HG03571 (cell line): ENCODE measurements at regions not wholly inside any gene's neighbourhood (a gene's known extent, or its start where the extent isn't known, plus 50 kb on each side); places are given as distances from the start of the nearest gene placed in this dataset.

ENCODE experiments used
- ATAC-seq: cut with Tn5 transposase; IDR thresholded peaks from one replicate; pipeline ENCODE4 v1.9.1; 2021; ENCODE audit not compliant: unreplicated experiment

DNA sequence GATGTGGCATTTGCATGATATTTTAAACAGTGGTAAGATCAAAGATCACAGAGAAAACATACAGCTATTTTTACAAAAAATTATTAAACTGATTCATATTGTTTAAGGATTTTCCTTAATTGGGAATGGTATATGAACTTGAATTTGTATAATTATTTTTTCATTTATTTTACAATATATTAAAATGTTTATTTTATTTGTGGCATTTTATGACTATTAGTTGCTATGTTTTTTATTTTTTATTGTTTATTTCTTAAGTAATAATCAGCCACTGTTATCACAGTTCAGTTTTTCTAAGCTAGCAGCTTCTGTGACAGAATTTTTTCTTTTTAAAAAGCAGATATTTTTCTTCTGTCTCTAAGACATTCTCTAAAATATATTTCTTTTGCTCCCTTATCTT lies 387.0 kb upstream of the KHDRBS2 start:
- ATAC-seq = no peak

DNA sequence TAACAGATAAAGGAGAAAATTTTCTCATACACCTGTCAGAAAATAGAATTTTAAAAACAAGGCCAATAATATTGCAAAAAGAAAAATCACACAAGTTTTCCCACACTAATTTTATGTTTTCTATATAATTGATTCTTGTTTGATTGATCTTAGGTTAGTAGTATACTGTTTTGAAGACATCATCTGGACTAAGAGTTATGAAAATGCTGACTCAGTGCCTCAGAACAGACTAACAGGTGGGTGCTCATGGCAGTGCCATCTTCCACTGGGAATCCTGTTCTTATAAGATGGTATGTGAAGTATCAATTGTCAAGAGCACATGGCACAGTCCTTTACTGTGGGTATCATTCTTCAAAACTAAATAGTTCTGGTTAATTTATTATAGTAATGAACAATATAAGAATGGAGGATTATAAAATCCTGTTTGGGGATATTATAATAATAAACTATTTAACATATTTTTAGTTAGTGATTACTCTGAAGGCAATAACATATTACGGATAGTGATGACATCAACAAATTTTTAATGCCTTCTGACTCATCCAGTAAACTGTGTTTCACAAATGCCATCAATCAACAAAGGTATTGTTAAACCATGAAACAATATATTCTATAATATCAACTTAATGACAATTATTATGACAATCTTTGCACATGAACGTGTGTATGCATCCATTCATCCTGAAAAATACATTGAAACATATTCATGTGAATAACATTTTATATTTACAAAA lies 384.6 kb upstream of the KHDRBS2 start:
- ATAC-seq = no peak

DNA sequence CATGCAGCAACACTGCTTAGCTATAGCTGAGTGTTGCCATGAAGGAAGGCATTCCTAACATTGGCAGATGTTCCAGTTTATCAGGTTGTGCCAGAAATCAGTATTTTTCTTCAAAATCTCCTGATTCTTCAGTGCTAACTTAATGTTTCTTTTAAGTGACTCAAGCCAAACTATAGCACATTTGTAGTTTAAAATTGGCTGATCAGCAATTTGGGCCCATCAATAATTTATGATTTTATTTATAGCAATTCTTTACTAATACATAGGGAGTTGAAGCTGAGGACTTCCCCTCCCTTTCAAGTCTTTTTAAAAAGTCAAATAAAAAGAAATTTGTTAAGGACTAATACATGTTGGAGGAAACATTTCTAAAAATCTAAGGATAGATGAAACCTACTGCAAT lies 383.8 kb upstream of the KHDRBS2 start:
- no peak for ATAC-seq

DNA sequence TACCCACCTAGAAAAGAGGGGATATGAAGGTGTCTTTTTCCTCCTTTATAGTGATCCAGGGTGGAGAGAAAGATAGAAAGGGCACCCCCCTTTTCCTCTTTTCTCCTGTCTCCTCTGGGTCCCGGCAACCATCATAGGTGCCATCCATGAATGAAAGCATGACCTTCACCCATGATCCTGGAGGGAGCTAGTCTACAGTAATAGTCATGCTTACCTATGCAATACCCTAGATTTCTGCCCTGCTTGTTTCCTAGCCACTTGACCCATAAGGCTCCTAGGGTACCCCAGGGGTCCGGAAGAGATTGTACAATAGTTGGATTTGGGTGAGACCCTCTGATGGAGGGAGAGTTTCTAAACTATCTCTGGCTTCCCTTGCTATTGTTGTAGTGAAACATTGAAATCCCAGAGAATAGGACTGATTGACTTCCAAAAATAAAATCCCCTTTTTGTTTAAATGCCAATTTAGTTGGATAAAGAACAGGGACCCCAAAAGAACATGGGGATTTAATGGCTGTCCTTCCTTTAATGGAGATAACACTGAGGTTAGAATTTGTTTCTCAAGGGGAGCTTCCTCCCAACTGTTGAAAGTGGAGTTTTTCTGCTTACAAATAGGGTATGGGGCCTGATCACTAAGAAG lies 366.8 kb upstream of the KHDRBS2 start:
- no peak for ATAC-seq

DNA sequence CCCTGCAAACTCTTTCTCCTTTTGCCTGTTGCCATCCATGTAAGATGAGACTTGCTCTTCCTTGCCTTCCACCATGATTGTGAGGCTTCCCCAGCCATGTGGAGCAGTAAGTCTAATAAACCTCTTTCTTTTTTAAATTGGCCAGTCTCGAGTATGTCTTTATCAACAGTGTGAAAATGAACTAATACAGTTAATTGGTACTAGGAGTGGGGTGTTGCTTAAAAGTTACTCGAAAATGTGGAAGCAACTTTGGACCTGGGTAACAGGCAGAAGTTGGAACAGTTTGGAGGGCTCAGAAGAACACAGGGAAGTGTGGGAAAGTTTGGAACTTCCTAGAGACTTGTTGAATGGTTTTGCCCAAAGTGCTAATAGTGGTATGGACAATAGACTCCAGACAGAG lies 359.2 kb upstream of the KHDRBS2 start:
- ATAC-seq = no peak

DNA sequence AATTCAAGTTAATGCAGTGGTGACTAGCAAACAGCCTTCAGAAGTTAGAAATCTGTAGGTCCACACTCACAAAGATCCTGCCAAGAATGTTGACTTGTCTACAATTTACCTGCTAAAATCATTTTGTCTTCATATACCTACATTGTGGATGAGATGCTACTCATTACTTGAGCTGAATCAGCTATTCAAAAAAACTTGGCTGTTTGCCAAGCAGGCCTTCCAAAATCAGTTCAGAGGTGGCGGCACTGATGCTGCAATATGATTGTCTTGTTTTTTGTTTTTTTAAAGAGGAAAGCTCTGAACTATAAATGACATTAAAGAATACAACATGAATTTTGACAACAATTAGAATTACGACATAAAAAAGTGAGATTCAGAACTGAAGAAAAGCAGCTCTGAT lies 354.7 kb upstream of the KHDRBS2 start:
- no peak for ATAC-seq

DNA sequence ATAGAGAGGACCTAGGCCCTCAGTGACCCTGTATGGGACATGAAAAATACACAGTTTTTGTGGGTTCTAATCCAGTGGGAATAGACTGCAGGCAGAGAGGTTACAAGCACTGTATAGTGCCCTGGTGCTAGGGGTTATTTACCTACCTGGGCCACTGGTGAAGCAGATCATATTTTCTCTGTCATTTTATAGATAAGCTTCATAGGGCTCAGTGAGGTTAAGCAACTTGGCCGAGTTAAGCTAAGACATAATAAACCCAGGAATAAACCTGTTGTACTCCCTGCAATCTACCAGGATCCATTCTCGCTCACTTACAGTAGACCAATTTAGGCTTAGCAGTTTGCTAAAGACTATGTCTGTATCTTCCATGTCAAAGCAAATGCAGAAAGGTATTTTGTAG lies 340.6 kb upstream of the KHDRBS2 start:
- ATAC-seq = no peak

DNA sequence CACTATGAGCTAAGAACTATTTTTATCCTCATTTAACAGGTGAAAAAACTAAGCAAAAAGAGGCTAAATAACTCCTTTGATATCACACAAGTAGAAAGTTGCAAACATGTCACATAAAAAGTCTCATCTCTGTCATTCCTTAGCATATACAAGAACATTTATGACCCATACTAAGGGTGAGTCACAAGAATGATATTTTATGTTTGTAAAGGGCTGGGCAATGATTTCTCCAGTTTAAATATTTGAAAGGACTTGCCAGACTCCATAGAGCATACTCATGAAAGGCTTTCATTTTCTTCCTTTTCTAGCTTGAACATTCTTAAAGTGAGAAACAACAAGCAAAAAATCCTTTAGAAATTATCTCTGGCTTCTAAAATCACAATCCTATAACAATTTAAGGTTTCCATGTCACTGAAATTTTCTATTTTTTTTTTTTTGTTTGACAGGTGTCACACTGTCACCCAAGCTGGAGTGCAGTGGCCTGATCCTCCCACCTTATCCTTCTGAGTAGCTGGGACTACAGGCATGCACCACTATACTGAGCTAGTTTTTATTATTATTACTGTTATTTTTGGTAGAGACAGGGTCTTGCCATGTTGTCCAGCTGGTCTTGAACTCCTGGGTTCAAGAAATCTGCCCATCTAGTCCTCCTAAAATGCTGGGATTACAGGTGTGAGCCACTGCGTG lies 338.0 kb upstream of the KHDRBS2 start:
- ATAC-seq = no peak

DNA sequence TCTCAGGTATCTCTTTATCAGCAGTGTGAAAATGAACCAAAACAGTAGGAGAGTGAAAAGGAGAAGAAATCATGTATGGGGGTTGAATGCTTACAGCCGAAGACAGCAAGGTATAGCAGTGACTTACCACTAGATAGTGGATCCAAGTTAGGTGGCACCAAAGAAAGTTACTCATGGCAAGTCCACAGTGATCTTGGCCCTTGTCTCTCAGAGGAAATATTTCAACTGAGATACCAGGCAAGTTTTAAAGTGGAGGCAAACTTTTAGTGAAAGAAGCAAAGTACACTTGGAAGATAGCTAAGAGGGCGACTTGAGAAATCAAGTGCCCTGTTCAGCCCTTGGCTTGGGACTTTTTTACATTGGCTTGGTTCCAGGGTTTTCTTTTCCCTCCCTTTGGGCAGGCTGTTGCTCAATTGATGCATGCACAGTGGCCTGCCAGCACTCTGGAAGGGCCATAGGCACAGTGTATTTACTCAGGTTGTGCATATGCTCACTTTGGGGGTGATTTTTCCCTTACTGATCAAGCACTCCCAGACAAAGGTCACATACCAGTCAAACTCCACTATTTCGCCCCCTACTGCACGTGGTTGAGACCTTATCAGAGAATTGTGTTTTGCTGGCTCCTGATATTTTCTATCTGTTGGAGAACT lies 329.5 kb upstream of the KHDRBS2 start:
- no peak for ATAC-seq

DNA sequence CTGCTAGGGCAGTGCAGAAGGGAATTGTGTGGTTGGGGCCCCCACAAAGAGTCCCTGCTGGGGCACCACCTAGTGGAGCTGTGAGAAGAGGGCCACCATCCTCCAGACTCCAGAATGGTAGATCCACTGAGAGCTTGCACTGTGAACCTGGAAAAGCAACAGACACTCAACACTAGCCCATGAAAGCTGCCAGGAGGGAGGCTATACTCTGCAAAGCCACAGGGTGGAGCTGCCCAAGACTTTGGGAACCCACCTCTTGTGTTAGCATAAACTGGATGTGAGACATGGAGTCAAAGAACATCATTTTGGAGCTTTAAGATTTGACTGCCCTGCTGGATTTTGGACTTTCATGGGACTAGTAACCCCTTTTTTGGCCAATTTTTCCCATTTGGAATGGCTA lies 328.4 kb upstream of the KHDRBS2 start:
- ATAC-seq = no peak

DNA sequence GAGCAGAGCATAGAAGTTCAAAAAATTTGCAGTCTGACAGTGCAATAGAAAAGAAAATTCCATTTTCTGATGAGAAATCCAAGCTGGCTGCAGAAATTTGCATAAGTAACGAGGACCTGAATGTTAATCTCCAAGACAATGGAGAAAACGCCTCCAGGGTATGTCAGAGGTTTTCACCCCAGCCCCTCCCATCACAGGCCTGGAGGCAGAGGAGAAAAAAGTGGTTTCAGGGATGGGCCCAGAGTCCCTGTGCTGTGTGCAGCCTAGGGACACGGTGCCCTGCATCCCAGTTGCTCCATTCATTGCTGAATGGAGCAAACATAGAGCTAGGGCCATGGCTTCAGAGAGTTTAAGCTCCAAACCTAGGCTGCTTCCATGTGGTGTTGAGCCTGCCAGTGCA lies 327.9 kb upstream of the KHDRBS2 start:
- no peak for ATAC-seq

DNA sequence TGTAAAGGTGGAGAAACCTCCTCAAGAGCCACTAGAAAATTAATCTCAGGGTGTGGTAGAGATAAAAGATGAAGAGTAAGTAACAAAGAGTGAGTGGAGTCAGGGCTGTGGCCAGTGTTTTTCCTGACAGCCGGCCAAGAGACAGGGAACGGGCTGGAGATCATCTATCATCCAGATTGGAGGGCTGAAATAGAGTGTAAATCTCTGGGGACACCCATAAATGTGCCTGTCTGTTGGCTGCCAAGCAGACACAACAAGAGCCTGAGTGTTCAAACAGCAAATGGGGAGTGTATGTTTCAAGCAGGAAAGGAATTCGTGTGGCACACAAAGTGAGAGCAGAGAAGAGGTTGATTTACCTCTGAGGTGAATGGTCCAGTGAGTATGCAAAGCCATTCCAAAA lies 326.4 kb upstream of the KHDRBS2 start:
- ATAC-seq = no peak

DNA sequence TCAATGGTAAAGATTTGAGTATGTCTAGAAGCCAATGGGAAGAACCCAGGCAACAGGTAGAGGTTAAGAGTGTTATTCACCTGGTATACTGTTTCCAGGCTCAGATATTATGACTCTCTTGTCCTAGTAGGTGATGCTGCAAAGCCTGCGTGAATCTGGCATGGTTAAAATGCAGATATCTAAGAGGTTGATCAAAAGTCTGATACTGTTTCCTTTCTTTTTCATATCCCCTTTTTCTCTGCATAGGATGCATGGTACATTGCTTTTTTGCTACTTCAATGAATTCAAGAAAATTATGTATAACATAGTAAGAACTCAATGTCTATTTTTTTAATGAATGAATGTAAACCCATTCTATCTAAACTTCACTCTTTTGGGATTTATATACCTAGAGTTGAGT lies 284.3 kb upstream of the KHDRBS2 start:
- no peak for ATAC-seq

DNA sequence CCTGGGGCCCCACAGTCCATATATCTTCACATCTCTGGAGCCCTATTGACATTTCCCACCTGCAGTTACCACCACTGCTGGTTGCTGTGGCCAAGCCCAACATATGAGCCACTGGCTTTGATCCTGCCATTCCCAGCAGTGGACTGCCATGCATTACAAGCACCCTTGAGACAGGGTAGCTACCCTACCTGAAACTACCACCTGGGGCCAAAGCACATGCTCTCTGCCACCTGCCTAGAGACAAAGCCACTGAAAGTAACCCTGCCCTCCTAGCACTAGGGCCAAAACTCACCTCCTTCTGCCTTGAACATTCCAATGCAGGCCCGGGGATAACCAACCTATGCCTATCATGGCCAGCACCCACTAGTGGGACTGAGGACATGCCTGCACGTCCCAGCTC lies 255.5 kb upstream of the KHDRBS2 start:
- no peak for ATAC-seq

DNA sequence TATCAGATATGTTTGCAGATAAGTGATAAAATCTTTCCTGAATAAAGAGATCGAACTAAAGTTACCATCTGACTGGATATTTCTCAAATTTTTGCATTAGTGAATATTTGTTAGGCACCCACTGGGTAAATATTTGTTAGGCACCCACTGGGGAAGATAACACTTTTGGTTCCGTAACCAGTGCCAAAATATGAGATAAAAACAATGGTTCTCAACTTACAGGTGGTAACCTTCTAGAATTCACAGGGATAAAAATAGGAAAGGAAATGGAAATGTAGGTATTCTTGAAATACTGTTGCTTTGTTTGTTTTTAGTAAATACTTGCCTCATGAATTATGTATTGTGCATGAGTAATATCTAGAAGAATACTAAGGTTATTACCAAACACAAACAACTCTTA lies 245.0 kb upstream of the KHDRBS2 start:
- no peak for ATAC-seq

DNA sequence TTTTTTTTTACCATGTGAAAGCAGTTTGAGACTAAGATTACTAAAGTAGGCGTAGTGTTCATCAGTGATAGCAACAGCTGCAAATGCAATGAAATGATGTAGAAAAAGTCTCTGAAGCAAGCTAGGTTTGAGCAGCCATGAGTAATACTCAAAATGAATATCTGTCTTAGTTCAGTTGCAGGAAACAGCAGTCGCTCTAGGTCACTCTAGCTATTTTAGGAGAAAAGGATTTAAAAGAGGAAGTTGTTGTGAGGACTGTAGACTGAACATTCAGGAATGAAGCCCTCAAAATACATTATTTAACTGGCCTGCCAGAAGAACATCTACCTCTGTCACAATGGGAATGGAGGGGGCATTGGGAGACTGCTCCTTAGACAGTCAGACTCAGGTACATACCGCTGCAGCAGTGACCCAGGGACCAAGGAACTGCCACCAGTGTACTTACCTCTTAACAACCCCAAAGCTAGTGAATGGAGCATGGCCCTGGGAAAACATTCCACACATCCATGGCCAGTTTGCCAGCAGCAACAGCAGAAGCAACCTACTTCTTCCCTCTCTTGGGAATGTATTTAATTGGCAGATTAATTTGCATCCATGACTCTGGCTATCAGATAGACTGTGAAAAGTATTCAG lies 243.0 kb upstream of the KHDRBS2 start:
- no peak for ATAC-seq

DNA sequence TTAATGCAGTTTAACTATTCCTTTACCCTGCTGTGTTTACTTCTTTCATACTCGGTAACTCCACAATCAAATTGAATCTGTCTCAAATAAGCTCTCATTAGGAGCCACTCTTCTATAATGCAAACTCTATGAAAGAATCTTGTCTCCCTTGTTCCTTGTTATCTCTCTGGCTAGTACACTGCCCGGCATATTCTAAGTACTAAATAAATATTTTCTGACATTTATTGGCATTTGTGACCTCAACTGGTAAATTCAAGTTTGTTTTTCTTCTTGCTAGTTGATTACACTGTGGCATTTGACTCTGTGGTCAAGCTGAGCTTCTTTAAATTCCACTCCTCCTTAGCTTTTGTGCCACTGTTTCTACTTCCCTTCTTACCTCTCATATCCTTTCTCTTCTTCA lies 237.6 kb upstream of the KHDRBS2 start:
- no peak for ATAC-seq

DNA sequence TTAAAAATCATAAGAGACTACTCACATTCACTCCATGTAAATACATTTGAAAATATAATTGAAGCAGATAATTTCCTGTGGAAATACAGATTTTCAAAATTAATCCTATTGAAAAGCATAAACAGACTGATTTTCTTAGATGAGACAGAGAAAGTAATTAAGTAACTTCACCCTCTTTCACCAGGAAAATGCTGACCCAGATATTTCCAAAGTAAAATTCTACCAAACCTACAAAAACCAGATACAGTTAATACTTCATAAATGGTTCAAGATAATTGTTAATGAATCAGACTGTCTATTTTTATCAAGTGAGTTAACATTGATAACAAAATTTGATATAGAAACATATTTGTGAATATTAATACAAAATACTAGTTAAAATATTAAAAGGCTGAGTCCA lies 233.5 kb upstream of the KHDRBS2 start:
- ATAC-seq = no peak

DNA sequence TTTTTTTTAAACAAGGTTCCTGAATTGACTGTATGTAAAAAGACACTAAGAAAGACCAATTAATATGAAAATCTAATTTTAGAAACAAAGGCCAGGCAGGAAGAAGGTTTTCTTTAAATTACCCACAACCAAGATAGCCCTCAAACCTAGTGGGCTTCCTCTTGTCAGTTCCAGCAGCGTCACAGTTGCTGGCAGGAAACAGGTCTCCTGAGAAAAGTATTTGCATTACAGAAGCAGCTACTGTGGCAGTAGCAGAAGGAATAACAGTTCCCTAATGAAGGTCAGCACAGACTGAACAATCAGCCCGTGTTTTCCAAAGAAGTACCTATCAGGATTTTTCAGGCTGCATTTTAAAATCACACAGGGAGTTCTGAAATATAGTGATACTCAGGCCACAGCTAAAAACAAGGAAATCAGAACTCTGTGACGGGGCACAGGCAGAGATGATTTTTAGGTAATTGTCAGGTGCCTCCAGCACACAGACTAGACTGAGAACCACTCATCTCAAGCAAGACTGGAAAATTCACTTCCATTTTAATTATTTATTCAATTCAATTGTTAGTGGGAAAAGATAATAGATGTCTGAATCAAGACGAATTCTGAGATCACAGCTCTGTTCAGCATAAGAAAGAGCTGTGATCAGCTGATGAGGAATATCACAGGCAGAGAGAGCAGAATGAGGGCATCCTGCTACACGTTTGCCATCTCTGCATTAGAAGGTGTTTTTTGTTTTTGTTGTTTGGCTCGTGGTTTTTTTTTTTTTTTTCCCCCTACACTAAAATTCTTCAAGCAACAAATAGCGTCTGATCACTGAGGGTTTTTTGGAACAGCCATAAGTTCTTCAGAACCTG lies 230.5 kb upstream of the KHDRBS2 start:
- no peak for ATAC-seq

DNA sequence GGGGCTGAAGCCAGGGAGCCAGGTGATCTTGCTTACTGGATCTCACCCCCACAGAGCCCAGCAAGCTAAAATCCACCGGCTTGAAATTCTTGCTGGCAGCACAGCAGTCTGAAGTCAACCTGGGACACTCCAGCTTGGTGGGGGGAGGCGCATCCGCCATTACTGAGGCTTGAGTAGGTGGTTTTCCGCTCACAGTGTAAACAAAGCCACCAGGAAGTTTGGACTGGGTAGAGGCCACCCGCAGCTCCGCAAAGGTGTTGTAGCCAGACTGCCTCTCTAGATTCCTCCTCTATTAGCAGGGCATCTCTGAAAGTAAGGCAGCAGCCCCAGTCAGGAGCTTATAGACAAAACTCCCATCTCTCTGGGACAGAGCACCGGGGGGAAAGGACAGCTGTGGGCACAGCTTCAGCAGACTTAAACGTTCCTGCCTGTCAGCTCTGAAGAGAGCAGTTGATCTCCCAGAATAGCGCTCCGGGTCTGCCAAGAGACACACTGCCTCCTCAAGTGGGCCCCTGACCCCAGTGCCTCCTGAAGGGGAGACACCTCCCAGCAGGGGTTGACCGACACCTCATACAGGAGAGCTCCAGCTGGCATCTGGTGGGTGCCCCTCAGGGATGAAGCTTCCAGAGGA lies 206.3 kb upstream of the KHDRBS2 start:
- no peak for ATAC-seq
